ENCODE measurements at regions not wholly inside any gene's neighbourhood (a gene's known extent, or its start where the extent isn't known, plus 50 kb on each side); places are given as distances from the start of the nearest gene placed in this dataset.

DNA sequence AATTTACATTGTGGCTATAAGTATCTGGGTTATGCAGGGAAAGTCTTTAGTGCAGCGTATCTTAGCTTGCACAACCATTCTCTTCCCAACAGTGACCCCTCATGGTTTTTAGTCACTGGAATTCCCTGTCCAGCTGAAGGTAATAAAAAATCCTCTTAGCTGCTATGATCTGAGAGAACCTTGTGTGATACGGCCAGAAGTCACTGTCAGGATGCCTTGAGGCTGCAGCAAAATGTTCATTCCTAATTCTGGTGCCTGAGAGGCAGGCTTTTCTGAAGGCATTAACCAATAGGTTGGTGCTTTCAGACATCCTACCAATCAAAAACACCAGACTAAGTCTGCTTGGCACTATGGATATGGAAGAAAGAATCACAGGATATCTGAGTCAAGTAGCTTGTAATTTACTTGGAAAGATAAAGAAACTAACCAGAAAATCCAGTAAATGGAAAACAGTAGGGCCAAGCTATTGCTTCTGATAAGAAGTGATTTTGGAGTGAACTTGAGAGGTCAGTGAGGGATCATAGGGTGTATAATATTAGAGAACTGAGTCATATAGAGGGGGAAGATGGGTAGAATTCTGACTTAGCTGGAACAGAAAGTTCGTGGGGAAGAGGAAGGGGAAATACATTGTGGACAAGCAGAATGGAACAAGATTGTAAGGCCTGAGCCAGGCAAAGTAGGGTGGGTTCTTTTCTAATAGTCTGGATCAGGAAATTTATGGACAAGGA, 89.0 kb upstream of the SLC14A2 start:
- TF ChIP-seq CTCF (conservative IDR thresholded peaks at IDR 0.05; ENCODE audit: low read depth, low read length): no peak
- TF ChIP-seq EZH2phosphoT487 (IDR thresholded peaks at IDR 0.05; ENCODE audit: borderline replicate concordance, low read length): no peak

Data from PC-3 (cell line).